ENCODE measurements at regions not wholly inside any gene's neighbourhood (a gene's known extent, or its start where the extent isn't known, plus 50 kb on each side); places are given as distances from the start of the nearest gene placed in this dataset.

- TF ChIP-seq, protein P1, sequence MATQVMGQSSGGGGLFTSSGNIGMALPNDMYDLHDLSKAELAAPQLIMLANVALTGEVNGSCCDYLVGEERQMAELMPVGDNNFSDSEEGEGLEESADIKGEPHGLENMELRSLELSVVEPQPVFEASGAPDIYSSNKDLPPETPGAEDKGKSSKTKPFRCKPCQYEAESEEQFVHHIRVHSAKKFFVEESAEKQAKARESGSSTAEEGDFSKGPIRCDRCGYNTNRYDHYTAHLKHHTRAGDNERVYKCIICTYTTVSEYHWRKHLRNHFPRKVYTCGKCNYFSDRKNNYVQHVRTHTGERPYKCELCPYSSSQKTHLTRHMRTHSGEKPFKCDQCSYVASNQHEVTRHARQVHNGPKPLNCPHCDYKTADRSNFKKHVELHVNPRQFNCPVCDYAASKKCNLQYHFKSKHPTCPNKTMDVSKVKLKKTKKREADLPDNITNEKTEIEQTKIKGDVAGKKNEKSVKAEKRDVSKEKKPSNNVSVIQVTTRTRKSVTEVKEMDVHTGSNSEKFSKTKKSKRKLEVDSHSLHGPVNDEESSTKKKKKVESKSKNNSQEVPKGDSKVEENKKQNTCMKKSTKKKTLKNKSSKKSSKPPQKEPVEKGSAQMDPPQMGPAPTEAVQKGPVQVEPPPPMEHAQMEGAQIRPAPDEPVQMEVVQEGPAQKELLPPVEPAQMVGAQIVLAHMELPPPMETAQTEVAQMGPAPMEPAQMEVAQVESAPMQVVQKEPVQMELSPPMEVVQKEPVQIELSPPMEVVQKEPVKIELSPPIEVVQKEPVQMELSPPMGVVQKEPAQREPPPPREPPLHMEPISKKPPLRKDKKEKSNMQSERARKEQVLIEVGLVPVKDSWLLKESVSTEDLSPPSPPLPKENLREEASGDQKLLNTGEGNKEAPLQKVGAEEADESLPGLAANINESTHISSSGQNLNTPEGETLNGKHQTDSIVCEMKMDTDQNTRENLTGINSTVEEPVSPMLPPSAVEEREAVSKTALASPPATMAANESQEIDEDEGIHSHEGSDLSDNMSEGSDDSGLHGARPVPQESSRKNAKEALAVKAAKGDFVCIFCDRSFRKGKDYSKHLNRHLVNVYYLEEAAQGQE (IDR thresholded peaks at IDR 0.05; ENCODE audit: insufficient read depth in 1 of 2, low read depth in 2 of 2, low read length in 2 of 2): no peak
- TF ChIP-seq TAF1 (IDR thresholded peaks at IDR 0.05; ENCODE audit: borderline replicate concordance, insufficient read depth, low read length): no peak
- no peak for TF ChIP-seq POLR2AphosphoS5 (IDR thresholded peaks at IDR 0.05; ENCODE audit: low read depth, low read length)
- no peak for TF ChIP-seq SIN3A (IDR thresholded peaks at IDR 0.05; ENCODE audit: borderline replicate concordance, insufficient read depth, low read length)
- no peak for TF ChIP-seq FOXP2 (optimal IDR thresholded peaks at IDR 0.05; ENCODE audit: borderline replicate concordance, extremely low read depth, extremely low read length, insufficient read depth)
Measured at GRCh38 chr1:5632814-5633213, 359.4 kb downstream of the NPHP4 start.

Data from PFSK-1 (cell line).